ENCODE measurements at regions not wholly inside any gene's neighbourhood (a gene's known extent, or its start where the extent isn't known, plus 50 kb on each side); places are given as distances from the start of the nearest gene placed in this dataset.

DNA sequence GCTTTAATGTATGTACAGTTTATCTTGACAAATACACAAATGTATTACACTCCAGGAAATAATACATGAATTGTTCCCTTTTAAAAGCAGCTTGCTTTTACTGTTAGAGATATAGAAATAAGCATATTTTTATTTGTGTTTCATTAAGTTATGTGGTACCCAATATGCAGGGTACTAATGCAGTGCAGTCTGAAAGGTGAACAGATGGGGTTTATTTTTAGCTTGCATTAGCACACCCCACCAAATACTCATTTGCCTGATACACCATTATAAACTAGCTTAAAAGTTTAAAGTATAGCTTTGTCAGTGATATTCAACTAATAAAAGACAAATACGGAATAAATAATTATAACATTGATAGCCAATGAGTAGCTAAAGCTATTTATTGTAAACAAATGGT, 394.7 kb upstream of the ZNF804A start:
- TF ChIP-seq MAX (IDR thresholded peaks at IDR 0.05; ENCODE audit: insufficient read depth, insufficient read length) = no peak
- no peak for TF ChIP-seq MYC (IDR thresholded peaks at IDR 0.05; ENCODE audit: low read depth, low read length)
- TF ChIP-seq CTCF (IDR thresholded peaks at IDR 0.05; ENCODE audit: extremely low read depth in 1 of 2, insufficient read depth in 1 of 2, low read depth in 1 of 2, low read length in 2 of 2) = no peak
- no peak for TF ChIP-seq POLR2AphosphoS5 (IDR thresholded peaks at IDR 0.05; ENCODE audit: insufficient read depth, low read depth, low read length)
- TF ChIP-seq FOS (IDR thresholded peaks at IDR 0.05; ENCODE audit: borderline replicate concordance, insufficient read depth, low read length) = no peak
- TF ChIP-seq POLR2A (IDR thresholded peaks at IDR 0.05; ENCODE audit: low read depth, low read length) = no peak
- no peak for TF ChIP-seq JUN (IDR thresholded peaks at IDR 0.05; ENCODE audit: borderline replicate concordance, insufficient read depth, insufficient read length, low read depth)
- TF ChIP-seq GATA2 (IDR thresholded peaks at IDR 0.05; ENCODE audit: insufficient read depth, insufficient read length, low read depth, low read length) = no peak
- no peak for TF ChIP-seq EZH2 (IDR thresholded peaks at IDR 0.05; ENCODE audit: borderline replicate concordance, low read depth, low read length, severe bottlenecking)
- Histone ChIP-seq H3K9me1 (replicated peaks; ENCODE audit: control insufficient read depth, extremely low read depth, insufficient read depth, low read length) (no peaks in the 10 kb centered on the region), H3K9me3 (replicated peaks; ENCODE audit: control insufficient read depth, insufficient read depth, low read length) (no peaks in the 10 kb centered on the region), H4K20me1 (replicated peaks; ENCODE audit: control insufficient read depth, extremely low read depth, insufficient read depth, low read length) (no peaks in the 10 kb centered on the region), H3K79me2 (ENCODE audit: control insufficient read depth, insufficient read depth, low read length) (no peaks in the 10 kb centered on the region), H3K27ac (ENCODE audit: insufficient read depth, low read depth, low read length) (no peak overlapping the region), H3K36me3 (ENCODE audit: control insufficient read depth in 2 of 2, extremely low read depth in 1 of 2, insufficient read depth in 2 of 2, low read length in 2 of 2) (no peaks in the 10 kb centered on the region), H3K4me1 (ENCODE audit: control insufficient read depth, extremely low read depth, insufficient read depth, low read length) (no peaks in the 10 kb centered on the region), H3K4me3 (replicated peaks in 1 of 3; ENCODE audit: insufficient read depth in 1 of 3, low read depth in 1 of 3, low read length in 3 of 3) (no peak overlapping the region), H3K27me3 (ENCODE audit: control insufficient read depth in 2 of 2, insufficient read depth in 2 of 2, low read length in 2 of 2) (no peaks in the 10 kb centered on the region), H2AFZ (ENCODE audit: low read depth, low read length) (no peak overlapping the region), H3K4me2 (ENCODE audit: insufficient read depth, low read length) (no peak overlapping the region), H3K9ac (replicated peaks; ENCODE audit: extremely low read depth, insufficient read depth, low read length) (no peak overlapping the region)
- intact Hi-C loops (cut with micrococcal nuclease) (no loop called here), dilution Hi-C loops (cut with MboI; ENCODE audit: extremely low pct_ligation_motif_present, low sequenced_read_pairs) (no loop called here)
- CTCF ChIA-PET = no interaction called here
- BruUV-seq (replicated peaks) = no TSS peak
- no peak for FAIRE-seq
- POLR2A ChIA-PET = no interaction called here
- DNase-seq (ENCODE audit: low read depth, low spot score) = no peak

Data from endothelial cell of umbilical vein (primary cell).